GM23338 (cell line): ENCODE measurements at regions not wholly inside any gene's neighbourhood (a gene's known extent, or its start where the extent isn't known, plus 50 kb on each side); places are given as distances from the start of the nearest gene placed in this dataset.

Experiments used
- POLR2AphosphoS5 ChIP-seq: IDR thresholded peaks from 2 replicates; pipeline ENCODE4 v1.6.1; 2016; ENCODE audit warnings: antibody characterized with exemption, low read depth
- TF ChIP-seq, protein P1 (sequence below), 2 experiments: fragments of 200-600 bp in 1 of 2; sonication (generic) in 1 of 2; conservative IDR thresholded peaks; 2 replicates each; pipeline versions ENCODE4 v1.5.1 to v1.6.1; 2016 to 2017; ENCODE audit warnings: antibody characterized with exemption in 2 of 2, low read depth in 2 of 2, mild to moderate bottlenecking in 2 of 2, moderate library complexity in 1 of 2

DNA sequence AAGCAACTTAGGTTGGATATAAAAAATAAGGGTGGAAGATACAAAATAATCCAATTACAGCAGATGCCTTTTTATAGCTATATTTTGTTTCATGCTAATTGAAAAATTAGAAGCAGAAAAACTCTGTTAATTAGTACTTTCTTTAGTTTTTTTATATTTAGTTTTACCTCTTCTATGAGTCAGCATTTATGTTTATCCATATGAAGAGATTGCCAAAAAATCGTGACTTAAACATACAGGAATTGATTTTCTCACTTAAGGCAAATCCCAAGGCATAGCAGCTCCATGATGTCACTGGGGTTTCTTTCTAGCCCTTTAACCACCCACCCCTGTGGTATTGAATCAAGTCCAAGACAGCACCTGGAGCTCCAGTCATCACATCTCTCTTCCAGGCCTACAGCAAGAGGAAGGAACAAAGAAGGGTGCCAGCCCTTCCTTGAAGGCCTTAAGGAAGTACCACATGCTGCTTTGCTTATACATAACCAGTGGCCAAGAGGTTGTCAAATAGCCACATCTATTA, 365.8 kb upstream of the TENM3 start:
- no peak for TF ChIP-seq POLR2AphosphoS5
- TF ChIP-seq, protein P1, sequence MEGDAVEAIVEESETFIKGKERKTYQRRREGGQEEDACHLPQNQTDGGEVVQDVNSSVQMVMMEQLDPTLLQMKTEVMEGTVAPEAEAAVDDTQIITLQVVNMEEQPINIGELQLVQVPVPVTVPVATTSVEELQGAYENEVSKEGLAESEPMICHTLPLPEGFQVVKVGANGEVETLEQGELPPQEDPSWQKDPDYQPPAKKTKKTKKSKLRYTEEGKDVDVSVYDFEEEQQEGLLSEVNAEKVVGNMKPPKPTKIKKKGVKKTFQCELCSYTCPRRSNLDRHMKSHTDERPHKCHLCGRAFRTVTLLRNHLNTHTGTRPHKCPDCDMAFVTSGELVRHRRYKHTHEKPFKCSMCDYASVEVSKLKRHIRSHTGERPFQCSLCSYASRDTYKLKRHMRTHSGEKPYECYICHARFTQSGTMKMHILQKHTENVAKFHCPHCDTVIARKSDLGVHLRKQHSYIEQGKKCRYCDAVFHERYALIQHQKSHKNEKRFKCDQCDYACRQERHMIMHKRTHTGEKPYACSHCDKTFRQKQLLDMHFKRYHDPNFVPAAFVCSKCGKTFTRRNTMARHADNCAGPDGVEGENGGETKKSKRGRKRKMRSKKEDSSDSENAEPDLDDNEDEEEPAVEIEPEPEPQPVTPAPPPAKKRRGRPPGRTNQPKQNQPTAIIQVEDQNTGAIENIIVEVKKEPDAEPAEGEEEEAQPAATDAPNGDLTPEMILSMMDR (conservative IDR thresholded peaks at IDR 0.05; ENCODE audit: low read depth in 2 of 2): no peak
